Transverse colon (tissue), 3 donors: ENCODE measurements at regions not wholly inside any gene's neighbourhood (a gene's known extent, or its start where the extent isn't known, plus 50 kb on each side); places are given as distances from the start of the nearest gene placed in this dataset.

Experiments
- POLR2A ChIP-seq: fragments of 450-650 bp; IDR thresholded peaks from one replicate; pipeline ENCODE4 v1.6.1; 2016; ENCODE audit warnings: antibody characterized with exemption, mild to moderate bottlenecking, moderate library complexity
- TF ChIP-seq, protein P1 (sequence below), 5 experiments: fragments of 200-600 bp in 3 of 5; fragments of 450-650 bp in 2 of 5; sonication (generic) in 3 of 5; IDR thresholded peaks; 1 replicate in 2 of 5; 2 replicates in 3 of 5; pipeline ENCODE4 v1.5.1; 2016 to 2017; ENCODE audit warnings: antibody characterized with exemption in 5 of 5, inconsistent platforms in 3 of 5, mild to moderate bottlenecking in 2 of 5, moderate library complexity in 1 of 5

DNA sequence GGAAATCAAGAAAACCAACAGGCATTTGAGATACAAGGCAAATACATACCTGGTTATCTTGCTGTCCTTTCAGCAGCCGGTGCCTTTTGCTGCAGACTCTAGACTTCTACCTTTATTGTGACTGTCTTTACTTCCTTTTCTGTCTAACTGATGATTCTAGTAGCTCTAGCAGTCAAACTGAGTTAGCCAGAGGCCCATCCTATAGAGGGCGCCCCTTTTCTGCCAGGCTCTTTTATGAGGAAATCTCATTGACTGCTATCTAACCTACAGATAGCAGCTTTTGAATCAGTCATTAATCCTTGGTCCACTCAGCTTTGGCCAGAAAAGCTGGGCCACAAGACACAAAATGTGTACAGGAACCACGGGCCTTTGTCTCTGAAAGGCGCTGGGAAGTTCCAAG lies 87.5 kb upstream of the WSB1 start:
- TF ChIP-seq, protein P1, sequence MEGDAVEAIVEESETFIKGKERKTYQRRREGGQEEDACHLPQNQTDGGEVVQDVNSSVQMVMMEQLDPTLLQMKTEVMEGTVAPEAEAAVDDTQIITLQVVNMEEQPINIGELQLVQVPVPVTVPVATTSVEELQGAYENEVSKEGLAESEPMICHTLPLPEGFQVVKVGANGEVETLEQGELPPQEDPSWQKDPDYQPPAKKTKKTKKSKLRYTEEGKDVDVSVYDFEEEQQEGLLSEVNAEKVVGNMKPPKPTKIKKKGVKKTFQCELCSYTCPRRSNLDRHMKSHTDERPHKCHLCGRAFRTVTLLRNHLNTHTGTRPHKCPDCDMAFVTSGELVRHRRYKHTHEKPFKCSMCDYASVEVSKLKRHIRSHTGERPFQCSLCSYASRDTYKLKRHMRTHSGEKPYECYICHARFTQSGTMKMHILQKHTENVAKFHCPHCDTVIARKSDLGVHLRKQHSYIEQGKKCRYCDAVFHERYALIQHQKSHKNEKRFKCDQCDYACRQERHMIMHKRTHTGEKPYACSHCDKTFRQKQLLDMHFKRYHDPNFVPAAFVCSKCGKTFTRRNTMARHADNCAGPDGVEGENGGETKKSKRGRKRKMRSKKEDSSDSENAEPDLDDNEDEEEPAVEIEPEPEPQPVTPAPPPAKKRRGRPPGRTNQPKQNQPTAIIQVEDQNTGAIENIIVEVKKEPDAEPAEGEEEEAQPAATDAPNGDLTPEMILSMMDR (IDR thresholded peaks at IDR 0.05): no peak
- TF ChIP-seq POLR2A: no peak
